GM12878 (cell line): ENCODE measurements at regions not wholly inside any gene's neighbourhood (a gene's known extent, or its start where the extent isn't known, plus 50 kb on each side); places are given as distances from the start of the nearest gene placed in this dataset.

Source experiments
- BACH1 ChIP-seq: fragments of 450-650 bp; IDR thresholded peaks from 2 replicates; pipeline ENCODE4 v1.6.1; 2017; ENCODE audit warnings: mild to moderate bottlenecking, borderline replicate concordance
- CBX5 ChIP-seq: sonication (generic); IDR thresholded peaks from 2 replicates; pipeline ENCODE4 v1.6.1; 2016; ENCODE audit warnings: low read depth, moderate library complexity, mild to moderate bottlenecking, inconsistent platforms
- CTCF ChIP-seq, 3 experiments: IDR thresholded peaks in 2 of 3; conservative IDR thresholded peaks in 1 of 3; 2 replicates each; pipeline ENCODE4 v1.5.1; 2011; ENCODE audit warnings: low read depth in 3 of 3, low read length in 3 of 3, mild to moderate bottlenecking in 3 of 3, control low read depth in 2 of 3, moderate library complexity in 2 of 3, inconsistent platforms in 1 of 3, mixed read lengths in 1 of 3; ENCODE audit not compliant: control insufficient read depth in 2 of 3, insufficient read depth in 1 of 3; ENCODE audit errors: extremely low read depth in 1 of 3
- ETV6 ChIP-seq, 2 experiments: fragments of 450-650 bp in 1 of 2; IDR thresholded peaks in 1 of 2; conservative IDR thresholded peaks in 1 of 2; 2 replicates each; pipeline ENCODE4 v1.6.1; 2014; ENCODE audit warnings: antibody characterized with exemption in 1 of 2, borderline replicate concordance in 1 of 2, low read depth in 1 of 2, mild to moderate bottlenecking in 1 of 2, moderate library complexity in 1 of 2
- NBN ChIP-seq: fragments of 450-650 bp; IDR thresholded peaks from 2 replicates; pipeline ENCODE4 v1.6.1; 2016
- POLR2AphosphoS5 ChIP-seq: IDR thresholded peaks from 2 replicates; pipeline ENCODE4 v1.6.1; 2011; ENCODE audit warnings: mild to moderate bottlenecking, low read length, inconsistent platforms
- RFX5 ChIP-seq: IDR thresholded peaks from 2 replicates; pipeline ENCODE4 v1.6.1; 2011; ENCODE audit warnings: low read depth, low read length, improper control_type of control experiment
- SMC3 ChIP-seq: IDR thresholded peaks from 2 replicates; pipeline ENCODE4 v1.6.1; 2011; ENCODE audit warnings: low read length, improper control_type of control experiment, borderline replicate concordance
- SPI1 ChIP-seq: IDR thresholded peaks from 2 replicates; pipeline ENCODE4 v1.6.1; 2011; ENCODE audit warnings: low read depth, mild to moderate bottlenecking, low read length, moderate library complexity, borderline replicate concordance; ENCODE audit not compliant: insufficient read depth
- TBL1XR1 ChIP-seq: IDR thresholded peaks from 2 replicates; pipeline ENCODE4 v1.6.1; 2012; ENCODE audit warnings: low read depth, low read length, improper control_type of control experiment
- ZNF274 ChIP-seq: IDR thresholded peaks from one replicate; pipeline ENCODE4 v1.8.0; 2011; ENCODE audit not compliant: insufficient read length, insufficient read depth
- ZNF687 ChIP-seq: fragments of 450-650 bp; IDR thresholded peaks from 2 replicates; pipeline ENCODE4 v1.6.1; 2017; ENCODE audit warnings: mild to moderate bottlenecking, moderate library complexity

DNA sequence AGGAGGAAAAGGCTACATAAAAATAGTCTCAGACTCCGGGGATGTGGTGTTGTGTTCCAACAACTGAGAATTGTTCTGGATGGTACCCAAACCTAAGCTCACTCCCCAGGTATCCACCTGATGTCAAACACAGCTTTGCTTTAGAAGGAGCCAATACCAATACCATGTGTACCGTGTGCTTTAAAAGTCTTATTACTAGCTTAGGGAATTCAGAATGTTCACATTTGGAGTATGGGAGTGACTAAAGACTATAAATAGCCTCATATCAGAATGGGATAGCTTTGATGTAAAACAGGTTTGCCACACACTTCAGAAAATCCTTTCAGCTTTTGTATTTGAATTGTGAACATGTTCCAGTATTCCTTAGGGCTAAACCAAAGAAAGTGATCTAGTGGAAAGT, 248.7 kb upstream of the ARHGAP42 start:
- TF ChIP-seq CBX5, result no peak
- no peak for TF ChIP-seq ETV6 (conservative IDR thresholded peaks at IDR 0.05 in 1 of 2, IDR thresholded peaks at IDR 0.05 in 1 of 2; ENCODE audit: borderline replicate concordance in 1 of 2, low read depth in 1 of 2)
- TF ChIP-seq POLR2AphosphoS5, result no peak
- TF ChIP-seq BACH1, result no peak
- TF ChIP-seq NBN, result no peak
- TF ChIP-seq CTCF (IDR thresholded peaks at IDR 0.05 in 2 of 3, conservative IDR thresholded peaks at IDR 0.05 in 1 of 3; ENCODE audit: control insufficient read depth in 2 of 3, extremely low read depth in 1 of 3, insufficient read depth in 1 of 3, low read depth in 3 of 3, low read length in 3 of 3), result no peak
- TF ChIP-seq ZNF274, result no peak
- TF ChIP-seq RFX5, result no peak
- no peak for TF ChIP-seq SMC3
- TF ChIP-seq TBL1XR1, result no peak
- no peak for TF ChIP-seq SPI1
- TF ChIP-seq ZNF687, result no peak
